ENCODE measurements at regions not wholly inside any gene's neighbourhood (a gene's known extent, or its start where the extent isn't known, plus 50 kb on each side); places are given as distances from the start of the nearest gene placed in this dataset.
"Not testable (repeated sequence)": the region's sequence is repeated elsewhere in the genome, so short reads cannot be mapped to it uniquely, and the experiment has no call there.

GRCh38 chr17:13135506-13135905 lies 117.7 kb upstream of the ELAC2 start:
- no peak for DNase-seq (ENCODE audit: low spot score)

- DNase-seq (ENCODE audit: low spot score) = no peak
These were observed 116.2 kb upstream of the ELAC2 start for GRCh38 chr17:13134076-13134475.

GRCh38 chr17:13131225-13131624 lies 113.4 kb upstream of the ELAC2 start:
- no peak for DNase-seq (ENCODE audit: low spot score)

- no peak for DNase-seq (ENCODE audit: low spot score)
These were observed 111.5 kb upstream of the ELAC2 start for GRCh38 chr17:13129356-13129755.

- DNase-seq (ENCODE audit: low spot score) = no peak
These were observed 110.8 kb upstream of the ELAC2 start for GRCh38 chr17:13128676-13129075.

GRCh38 chr17:13127921-13128602 lies 110.2 kb upstream of the ELAC2 start:
- no peak for DNase-seq (ENCODE audit: low spot score)

- no peak for DNase-seq (ENCODE audit: low spot score)
These were observed 103.0 kb upstream of the ELAC2 start for GRCh38 chr17:13120864-13121263.

GRCh38 chr17:13118311-13118710 lies 100.5 kb upstream of the ELAC2 start:
- no peak for DNase-seq (ENCODE audit: low spot score)

GRCh38 chr17:13117616-13118015 lies 99.8 kb upstream of the ELAC2 start:
- DNase-seq (ENCODE audit: low spot score) = no peak

- DNase-seq (ENCODE audit: low spot score) = no peak
These were observed 96.8 kb upstream of the ELAC2 start for GRCh38 chr17:13114601-13115031.

- DNase-seq (ENCODE audit: low spot score) = no peak
These were observed 96.1 kb upstream of the ELAC2 start for GRCh38 chr17:13113821-13114525.

- DNase-seq (ENCODE audit: low spot score) = no peak
These were observed 89.9 kb upstream of the ELAC2 start for GRCh38 chr17:13107676-13108235.

- DNase-seq (ENCODE audit: low spot score) = no peak
These were observed 88.3 kb upstream of the ELAC2 start for GRCh38 chr17:13106171-13106570.

- DNase-seq (ENCODE audit: low spot score) = no peak
These were observed 86.7 kb upstream of the ELAC2 start for GRCh38 chr17:13104576-13104975.

- DNase-seq (ENCODE audit: low spot score) = no peak
These were observed 84.7 kb upstream of the ELAC2 start for GRCh38 chr17:13102477-13102876.

GRCh38 chr17:13099926-13100325 lies 82.1 kb upstream of the ELAC2 start:
- DNase-seq (ENCODE audit: low spot score) = no peak

GRCh38 chr17:13099089-13099735 lies 81.4 kb upstream of the ELAC2 start:
- no peak for DNase-seq (ENCODE audit: low spot score)

GRCh38 chr17:13096291-13096690 lies 78.5 kb upstream of the ELAC2 start:
- DNase-seq (ENCODE audit: low spot score) = no peak

GRCh38 chr17:13092010-13092409 lies 74.2 kb upstream of the ELAC2 start:
- DNase-seq (ENCODE audit: low spot score) = not testable (repeated sequence)

- no peak for DNase-seq (ENCODE audit: low spot score)
These were observed 70.8 kb upstream of the ELAC2 start for GRCh38 chr17:13088666-13089065.

GRCh38 chr17:13087802-13088201 lies 70.0 kb upstream of the ELAC2 start:
- DNase-seq (ENCODE audit: low spot score) = no peak

GRCh38 chr17:13086142-13086769 lies 68.4 kb upstream of the ELAC2 start:
- DNase-seq (ENCODE audit: low spot score) = peak; percentile 69

Data from left forelimb (tissue), 1 donor.